Neuronal stem cell (in vitro differentiated cells): ENCODE measurements at regions not wholly inside any gene's neighbourhood (a gene's known extent, or its start where the extent isn't known, plus 50 kb on each side); places are given as distances from the start of the nearest gene placed in this dataset.

Experiments used
- DNase-seq: peaks from one replicate; pipeline ENCODE4 v3.0.0-alpha.2; 2013; ENCODE audit warnings: low spot score
- H2AFZ ChIP-seq: one replicate; pipeline ENCODE4 v1.6.1; 2013; ENCODE audit warnings: mild to moderate bottlenecking, low read length, inconsistent platforms
- H2AK5ac ChIP-seq: 2 replicates; pipeline ENCODE4 v1.6.1; 2013; ENCODE audit warnings: low read depth, mild to moderate bottlenecking, inconsistent platforms, low read length, moderate library complexity, mixed read lengths
- H2BK120ac ChIP-seq: 2 replicates; pipeline ENCODE4 v1.6.1; 2013; ENCODE audit warnings: low read depth, mild to moderate bottlenecking, inconsistent platforms, low read length, moderate library complexity, mixed read lengths
- H2BK12ac ChIP-seq: one replicate; pipeline ENCODE4 v1.6.1; 2013; ENCODE audit warnings: low read length, inconsistent platforms
- H2BK15ac ChIP-seq: 2 replicates; pipeline ENCODE4 v1.6.1; 2013; ENCODE audit warnings: mild to moderate bottlenecking, low read length, inconsistent platforms, mixed read lengths
- H2BK5ac ChIP-seq: one replicate; pipeline ENCODE4 v1.6.1; 2013; ENCODE audit warnings: inconsistent platforms, mild to moderate bottlenecking, low read length, moderate library complexity
- H3K14ac ChIP-seq: one replicate; pipeline ENCODE4 v1.6.1; 2013; ENCODE audit warnings: low read length, inconsistent platforms
- H3K18ac ChIP-seq: 2 replicates; pipeline ENCODE4 v1.6.1; 2013; ENCODE audit warnings: low read length, inconsistent platforms
- H3K23ac ChIP-seq: 2 replicates; pipeline ENCODE4 v1.6.1; 2013; ENCODE audit warnings: low read depth, mild to moderate bottlenecking, mixed read lengths, low read length, inconsistent platforms; ENCODE audit not compliant: poor library complexity
- H3K27ac ChIP-seq: replicated peaks from 3 replicates; pipeline ENCODE4 v1.5.1; 2013; ENCODE audit warnings: low read length, inconsistent platforms
- H3K27me3 ChIP-seq, 3 experiments: 2 replicates each; pipeline ENCODE4 v1.6.1; 2013; ENCODE audit warnings: low read length in 3 of 3, mild to moderate bottlenecking in 2 of 3, inconsistent platforms in 1 of 3, low read depth in 1 of 3, mixed read lengths in 1 of 3, moderate library complexity in 1 of 3; ENCODE audit not compliant: control insufficient read depth in 3 of 3, insufficient read depth in 3 of 3
- H3K36me3 ChIP-seq, 2 donors: replicated peaks in 1 of 2; 2 replicates each; pipeline ENCODE4 v1.6.1; 2013; ENCODE audit warnings: low read length in 2 of 2; ENCODE audit not compliant: control insufficient read depth in 2 of 2, insufficient read depth in 2 of 2
- H3K4ac ChIP-seq: 2 replicates; pipeline ENCODE4 v1.6.1; 2013; ENCODE audit warnings: inconsistent platforms, mild to moderate bottlenecking, low read length, moderate library complexity
- H3K4me1 ChIP-seq, 2 donors: 1 replicate in 1 of 2; 2 replicates in 1 of 2; pipeline ENCODE4 v1.6.1; 2013; ENCODE audit warnings: low read length in 2 of 2, low read depth in 1 of 2; ENCODE audit not compliant: control insufficient read depth in 2 of 2, insufficient read depth in 1 of 2
- H3K4me2 ChIP-seq: one replicate; pipeline ENCODE4 v1.6.1; 2013; ENCODE audit warnings: mild to moderate bottlenecking, low read length, inconsistent platforms; ENCODE audit not compliant: insufficient read depth, poor library complexity, severe bottlenecking
- H3K4me3 ChIP-seq, 2 donors: 2 replicates each; pipeline ENCODE4 v1.5.1; 2013; ENCODE audit warnings: low read length in 2 of 2, mild to moderate bottlenecking in 2 of 2, inconsistent platforms in 1 of 2, moderate library complexity in 1 of 2
- H3K79me1 ChIP-seq: one replicate; pipeline ENCODE4 v1.6.1; 2013; ENCODE audit warnings: low read depth, mild to moderate bottlenecking, inconsistent platforms, low read length, moderate library complexity
- H3K9ac ChIP-seq: one replicate; pipeline ENCODE4 v1.6.1; 2013; ENCODE audit warnings: mild to moderate bottlenecking, low read depth, low read length, inconsistent platforms; ENCODE audit not compliant: poor library complexity
- H3K9me3 ChIP-seq, 2 donors: replicated peaks in 1 of 2; 2 replicates each; pipeline versions ENCODE3 to v1.6.1; 2013; ENCODE audit warnings: low read length in 2 of 2, mild to moderate bottlenecking in 2 of 2, inconsistent platforms in 1 of 2, low read depth in 1 of 2, mixed read lengths in 1 of 2, moderate library complexity in 1 of 2; ENCODE audit not compliant: control insufficient read depth in 2 of 2, insufficient read depth in 1 of 2
- H4K8ac ChIP-seq: one replicate; pipeline ENCODE4 v1.6.1; 2013; ENCODE audit warnings: low read depth, mild to moderate bottlenecking, inconsistent platforms, low read length, moderate library complexity
- H4K91ac ChIP-seq: one replicate; pipeline ENCODE4 v1.6.1; 2013; ENCODE audit warnings: low read length, low read depth, mild to moderate bottlenecking, inconsistent platforms; ENCODE audit not compliant: poor library complexity
- WGBS, 2 donors: extraction: QIAGEN DNeasy Blood & Tissue Kit; methylation state at CpG; one replicate each; pipeline ENCODE4 v1.1.7; 2013; ENCODE audit warnings: missing lambda C conversion rate in 2 of 2, mixed read lengths in 1 of 2; ENCODE audit not compliant: insufficient read length in 2 of 2, insufficient replicate concordance in 1 of 2; ENCODE audit errors: extremely low coverage in 2 of 2; 5-methylcytosine and 5-hydroxymethylcytosine counted together

- no peak for DNase-seq
- no peak overlapping the region for H2BK12ac ChIP-seq
- no peaks in the 10 kb centered on the region for H3K4me1 ChIP-seq
- H3K14ac ChIP-seq = no peak overlapping the region
- peak overlapping the region; percentile 80 for H3K18ac ChIP-seq
- H2BK5ac ChIP-seq = no peak overlapping the region
- no peak overlapping the region for H3K4me3 ChIP-seq
- H3K27ac ChIP-seq = no peak overlapping the region
- H3K9me3 ChIP-seq = peaks cover 0 to 2% of the 10 kb centered on the region in 2 donors
- H3K4ac ChIP-seq = no peak overlapping the region
- no peaks in the 10 kb centered on the region for H3K27me3 ChIP-seq
- no peak overlapping the region for H4K91ac ChIP-seq
- no peaks in the 10 kb centered on the region for H3K36me3 ChIP-seq
- H2AK5ac ChIP-seq = no peak overlapping the region
- no peak overlapping the region for H2AFZ ChIP-seq
- no peak overlapping the region for H3K23ac ChIP-seq
- H4K8ac ChIP-seq = no peak overlapping the region
- no peaks in the 10 kb centered on the region for H3K79me1 ChIP-seq
- H2BK15ac ChIP-seq = no peak overlapping the region
- no peak overlapping the region for H2BK120ac ChIP-seq
- H3K9ac ChIP-seq = no peak overlapping the region
- WGBS, 2 donors = no CpG with 5 or more reads among the region's 13 CpGs
- H3K4me2 ChIP-seq = no peak overlapping the region
Measured at GRCh38 chr6:22349051-22349450, 52.2 kb upstream of the PRL start.

GRCh38 chr6:22349528-22349927 is 52.7 kb upstream of the PRL start:
- no peaks in the 10 kb centered on the region for H3K4me1 ChIP-seq
- H3K18ac ChIP-seq = no peak overlapping the region
- H3K9ac ChIP-seq = no peak overlapping the region
- H3K4ac ChIP-seq = no peak overlapping the region
- H3K23ac ChIP-seq = no peak overlapping the region
- no peak overlapping the region for H4K8ac ChIP-seq
- peaks cover 0 to 2% of the 10 kb centered on the region in 2 donors for H3K9me3 ChIP-seq
- no peak overlapping the region for H3K4me3 ChIP-seq
- no peak overlapping the region for H2AFZ ChIP-seq
- no peak overlapping the region for H2BK5ac ChIP-seq
- no peak overlapping the region for H3K27ac ChIP-seq
- no peak overlapping the region for H2BK12ac ChIP-seq
- H2BK15ac ChIP-seq = no peak overlapping the region
- H3K36me3 ChIP-seq = no peaks in the 10 kb centered on the region
- no peaks in the 10 kb centered on the region for H3K27me3 ChIP-seq
- no peak for DNase-seq
- H4K91ac ChIP-seq = no peak overlapping the region
- no peak overlapping the region for H3K4me2 ChIP-seq
- no peaks in the 10 kb centered on the region for H3K79me1 ChIP-seq
- no peak overlapping the region for H2BK120ac ChIP-seq
- H2AK5ac ChIP-seq = no peak overlapping the region
- H3K14ac ChIP-seq = no peak overlapping the region

DNA sequence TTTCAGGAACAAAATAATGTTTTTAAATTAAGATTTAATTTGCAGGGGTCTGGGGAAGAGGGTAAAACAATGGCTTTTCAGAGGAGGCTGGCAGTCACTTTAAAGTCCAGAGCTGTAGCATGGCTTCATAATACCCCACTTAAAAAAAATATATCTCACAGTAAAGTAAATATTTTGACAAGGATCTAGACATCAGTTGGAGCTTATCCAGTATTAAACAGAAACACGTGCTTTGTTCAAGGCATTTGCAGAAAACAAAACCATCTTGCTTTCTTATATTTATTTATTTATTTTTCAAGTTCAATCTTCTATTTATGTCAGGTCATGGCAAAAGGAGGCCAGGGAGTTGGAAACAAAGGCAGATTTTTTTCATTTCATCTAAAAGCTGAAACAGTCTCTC is 53.3 kb upstream of the PRL start:
- H2BK5ac ChIP-seq = no peak overlapping the region
- no peak overlapping the region for H3K4me3 ChIP-seq
- no peak overlapping the region for H3K4me2 ChIP-seq
- H3K79me1 ChIP-seq = no peaks in the 10 kb centered on the region
- H3K23ac ChIP-seq = no peak overlapping the region
- no peak overlapping the region for H2BK12ac ChIP-seq
- H2BK15ac ChIP-seq = no peak overlapping the region
- H4K91ac ChIP-seq = no peak overlapping the region
- no peaks in the 10 kb centered on the region for H3K27me3 ChIP-seq
- H3K18ac ChIP-seq = no peak overlapping the region
- H2BK120ac ChIP-seq = no peak overlapping the region
- peaks cover 0 to 2% of the 10 kb centered on the region in 2 donors for H3K9me3 ChIP-seq
- H3K9ac ChIP-seq = no peak overlapping the region
- H3K4me1 ChIP-seq = no peaks in the 10 kb centered on the region
- no peak overlapping the region for H2AK5ac ChIP-seq
- H3K36me3 ChIP-seq = no peaks in the 10 kb centered on the region
- H2AFZ ChIP-seq = no peak overlapping the region
- H3K4ac ChIP-seq = no peak overlapping the region
- H4K8ac ChIP-seq = no peak overlapping the region
- H3K27ac ChIP-seq = no peak overlapping the region
- WGBS, 2 donors = no CpG with 5 or more reads among the region's 1 CpG
- no peak for DNase-seq
- no peak overlapping the region for H3K14ac ChIP-seq

DNA sequence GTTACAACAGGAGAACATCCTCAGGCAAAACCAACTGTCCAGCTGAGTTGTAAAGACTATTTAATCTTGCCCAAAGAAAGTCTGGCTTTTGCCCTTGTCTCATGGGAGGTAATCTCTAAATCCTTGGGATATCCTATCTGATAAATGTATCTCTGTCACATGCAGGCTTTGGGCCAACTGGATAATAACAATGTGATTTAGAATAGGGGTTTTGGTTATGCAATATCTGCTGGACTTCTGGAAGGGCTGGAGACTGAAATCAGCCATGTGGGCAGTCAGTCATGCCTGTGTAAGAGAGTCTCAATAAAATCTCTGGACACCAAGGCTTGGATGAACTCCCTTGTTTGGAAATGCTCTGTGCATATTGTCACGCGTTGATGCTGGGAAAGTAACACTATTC is 56.3 kb upstream of the PRL start:
- H2AFZ ChIP-seq = no peak overlapping the region
- H3K9ac ChIP-seq = no peak overlapping the region
- H3K18ac ChIP-seq = no peak overlapping the region
- no peaks in the 10 kb centered on the region for H3K36me3 ChIP-seq
- H4K8ac ChIP-seq = no peak overlapping the region
- H2AK5ac ChIP-seq = no peak overlapping the region
- no peaks in the 10 kb centered on the region for H3K27me3 ChIP-seq
- H3K79me1 ChIP-seq = no peaks in the 10 kb centered on the region
- H2BK120ac ChIP-seq = no peak overlapping the region
- H4K91ac ChIP-seq = no peak overlapping the region
- no peak overlapping the region for H3K4ac ChIP-seq
- H3K23ac ChIP-seq = no peak overlapping the region
- no peak overlapping the region for H3K4me2 ChIP-seq
- no peak overlapping the region for H2BK15ac ChIP-seq
- no peak overlapping the region for H3K4me3 ChIP-seq
- no CpG with 5 or more reads among the region's 2 CpGs for WGBS, 2 donors
- H2BK12ac ChIP-seq = no peak overlapping the region
- no peak for DNase-seq
- no peak overlapping the region for H3K27ac ChIP-seq
- H3K14ac ChIP-seq = no peak overlapping the region
- H3K9me3 ChIP-seq = peaks cover 0 to 2% of the 10 kb centered on the region in 2 donors
- no peaks in the 10 kb centered on the region for H3K4me1 ChIP-seq
- H2BK5ac ChIP-seq = no peak overlapping the region
